Mucosa of descending colon (tissue), 3 donors: ENCODE measurements at regions not wholly inside any gene's neighbourhood (a gene's known extent, or its start where the extent isn't known, plus 50 kb on each side); places are given as distances from the start of the nearest gene placed in this dataset.

Experiments used
- ATAC-seq: fragments of 200-7000 bp; cut with Tn5 transposase; one replicate; pipeline ENCODE4 v1.9.1; 2020; ENCODE audit warnings: mild to moderate bottlenecking, moderate library complexity
- DNase-seq, 3 donors: peaks; one replicate each; pipeline ENCODE4 v3.0.0-alpha.2; 2020
- H3K36me3 ChIP-seq: fragments of 200-600 bp; one replicate; pipeline ENCODE4 v1.8.0; 2021; ENCODE audit warnings: low read depth, mild to moderate bottlenecking
- H3K4me1 ChIP-seq: fragments of 200-600 bp; one replicate; pipeline ENCODE4 v1.8.0; 2021; ENCODE audit warnings: low read depth, mild to moderate bottlenecking
- H3K4me3 ChIP-seq: fragments of 200-600 bp; one replicate; pipeline ENCODE4 v1.8.0; 2021; ENCODE audit warnings: mild to moderate bottlenecking
- H3K9me3 ChIP-seq: fragments of 200-600 bp; one replicate; pipeline ENCODE4 v1.8.0; 2021; ENCODE audit warnings: mild to moderate bottlenecking
- intact Hi-C, 2 donors: fragments of 100-400 bp; cut with DNase I in 1 of 2; cut with micrococcal nuclease in 1 of 2; formaldehyde crosslinking; loops; one replicate each; pipeline versions ENCODE4 v1.11.0 to v1.11.1; 2022; cut with DNase I, micrococcal nuclease
- TF ChIP-seq, protein P1 (sequence below): fragments of 200-600 bp; IDR thresholded peaks from one replicate; pipeline ENCODE4 v1.8.0; 2022; ENCODE audit warnings: antibody characterized with exemption, mild to moderate bottlenecking
- donor health status: DM: no; HTN: no; CAD: no; lungs with moderate emphysema.
- donor health status: DM: no; HTN: no; CAD: no.
- donor health status: DM: no; HTN: yes; CAD: no.

DNA sequence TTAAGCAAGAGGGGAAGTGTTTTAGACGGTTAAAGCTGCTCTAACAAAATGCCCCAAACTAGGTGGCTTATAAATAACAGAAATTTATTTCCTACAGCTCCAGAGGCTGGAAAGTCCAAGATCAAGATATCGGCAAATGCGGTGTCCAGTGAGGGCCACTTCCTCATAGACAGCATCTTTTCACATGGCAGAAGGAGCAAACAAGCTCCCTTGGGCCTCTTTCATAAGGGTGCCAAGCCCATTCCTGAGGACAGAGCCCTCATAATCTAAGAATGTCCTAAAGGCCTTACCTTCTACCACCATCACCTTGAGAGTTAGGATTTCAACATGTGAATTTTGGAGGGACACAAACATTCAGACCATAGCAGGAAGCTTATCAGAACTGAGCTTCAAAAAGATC, 57.3 kb upstream of the PPP1CB start:
- ATAC-seq: no peak
- DNase-seq: no peak

DNA sequence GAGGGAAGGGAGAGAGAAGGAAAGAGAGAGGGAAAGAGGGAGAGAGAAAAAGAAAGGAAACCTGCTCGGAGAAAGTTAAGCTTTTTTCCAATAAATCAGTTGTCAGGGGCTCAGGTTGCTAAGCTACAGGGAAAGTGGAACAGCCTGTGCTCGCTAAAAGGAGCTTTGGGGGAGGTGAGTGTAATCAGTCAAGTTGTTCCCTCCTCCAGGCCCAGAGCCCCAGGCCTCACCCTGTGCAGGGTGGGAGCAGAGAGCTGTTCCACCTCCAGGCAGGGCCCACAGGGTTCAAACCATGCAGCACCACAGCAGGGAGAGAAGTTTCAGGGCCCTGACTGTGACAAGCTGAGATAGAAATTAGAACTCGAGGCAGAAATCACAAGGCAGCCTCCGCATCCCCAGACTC, 56.4 kb upstream of the PPP1CB start:
- Histone ChIP-seq H3K4me1 (peaks cover 4% of the 10 kb centered on the region), H3K9me3 (no peaks in the 10 kb centered on the region), H3K36me3 (no peaks in the 10 kb centered on the region), H3K4me3 (no peak overlapping the region)
- TF ChIP-seq, protein P1, sequence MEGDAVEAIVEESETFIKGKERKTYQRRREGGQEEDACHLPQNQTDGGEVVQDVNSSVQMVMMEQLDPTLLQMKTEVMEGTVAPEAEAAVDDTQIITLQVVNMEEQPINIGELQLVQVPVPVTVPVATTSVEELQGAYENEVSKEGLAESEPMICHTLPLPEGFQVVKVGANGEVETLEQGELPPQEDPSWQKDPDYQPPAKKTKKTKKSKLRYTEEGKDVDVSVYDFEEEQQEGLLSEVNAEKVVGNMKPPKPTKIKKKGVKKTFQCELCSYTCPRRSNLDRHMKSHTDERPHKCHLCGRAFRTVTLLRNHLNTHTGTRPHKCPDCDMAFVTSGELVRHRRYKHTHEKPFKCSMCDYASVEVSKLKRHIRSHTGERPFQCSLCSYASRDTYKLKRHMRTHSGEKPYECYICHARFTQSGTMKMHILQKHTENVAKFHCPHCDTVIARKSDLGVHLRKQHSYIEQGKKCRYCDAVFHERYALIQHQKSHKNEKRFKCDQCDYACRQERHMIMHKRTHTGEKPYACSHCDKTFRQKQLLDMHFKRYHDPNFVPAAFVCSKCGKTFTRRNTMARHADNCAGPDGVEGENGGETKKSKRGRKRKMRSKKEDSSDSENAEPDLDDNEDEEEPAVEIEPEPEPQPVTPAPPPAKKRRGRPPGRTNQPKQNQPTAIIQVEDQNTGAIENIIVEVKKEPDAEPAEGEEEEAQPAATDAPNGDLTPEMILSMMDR: no peak
- ATAC-seq (no peak), DNase-seq (no peak)
- intact Hi-C loops: no loop called here

More for the DNA sequence above, 57.3 kb upstream of the PPP1CB start:
- H3K4me3 ChIP-seq: no peak overlapping the region
- TF ChIP-seq, protein P1: no peak
- H3K9me3 ChIP-seq: no peaks in the 10 kb centered on the region
- intact Hi-C loops: no loop called here
- H3K4me1 ChIP-seq: peaks cover 4% of the 10 kb centered on the region
- H3K36me3 ChIP-seq: no peaks in the 10 kb centered on the region

DNA sequence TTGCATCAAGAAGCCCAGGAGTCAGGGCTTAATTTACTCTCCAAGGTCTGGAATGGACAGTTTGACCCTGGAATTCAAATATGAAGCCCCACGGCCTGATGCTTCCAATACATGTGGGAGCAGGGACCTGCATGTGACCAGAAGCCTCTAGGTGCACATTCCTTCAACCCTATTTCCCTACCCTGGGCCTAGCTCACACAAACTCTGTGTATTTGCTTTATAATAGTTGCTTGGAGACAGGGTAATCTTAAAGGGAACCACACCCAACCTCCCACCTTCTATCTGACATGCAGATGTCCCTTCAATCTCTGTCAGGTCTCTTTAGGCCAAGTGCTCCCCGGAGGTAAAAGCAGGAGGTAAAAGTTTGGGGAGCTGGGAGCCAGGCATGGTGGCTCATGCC, 55.4 kb upstream of the PPP1CB start:
- intact Hi-C loops: no loop called here
- Histone ChIP-seq H3K4me1 (peaks cover 4% of the 10 kb centered on the region), H3K4me3 (no peak overlapping the region), H3K9me3 (no peaks in the 10 kb centered on the region), H3K36me3 (no peaks in the 10 kb centered on the region)
- DNase-seq (no peak), ATAC-seq (peak; percentile 74)
- TF ChIP-seq, protein P1: no peak

DNA sequence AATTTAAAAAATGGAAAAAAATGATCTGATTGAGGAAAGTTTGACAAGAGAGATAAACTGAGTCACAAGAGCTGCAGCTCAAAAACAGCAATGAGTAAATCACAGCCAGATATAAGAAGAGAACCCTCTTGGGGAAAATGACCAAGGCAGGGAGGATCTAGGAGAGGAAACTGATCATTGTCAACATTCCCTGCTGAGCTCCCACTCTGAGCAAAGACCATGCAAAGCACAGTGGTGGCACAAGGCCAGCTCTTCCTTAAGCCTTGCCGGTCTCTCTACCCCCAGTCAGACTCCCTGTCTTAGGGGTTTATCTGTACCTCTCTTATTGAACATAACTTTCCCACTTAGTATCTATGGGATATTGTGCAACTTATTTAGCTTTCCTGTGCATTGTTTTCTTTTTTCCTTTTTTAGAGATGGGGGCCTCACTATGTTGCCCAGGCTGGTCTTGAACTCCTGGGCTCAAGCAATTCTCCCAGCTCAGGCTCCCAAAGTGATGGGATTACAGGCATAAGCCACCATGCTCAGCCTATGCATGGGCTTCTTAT, 54.0 kb upstream of the PPP1CB start:
- Histone ChIP-seq H3K4me3 (no peak overlapping the region), H3K36me3 (no peaks in the 10 kb centered on the region), H3K4me1 (no peaks in the 10 kb centered on the region), H3K9me3 (no peaks in the 10 kb centered on the region)
- no peak for ATAC-seq
- TF ChIP-seq, protein P1: no peak
- intact Hi-C loops: no loop called here
- DNase-seq: no peak

DNA sequence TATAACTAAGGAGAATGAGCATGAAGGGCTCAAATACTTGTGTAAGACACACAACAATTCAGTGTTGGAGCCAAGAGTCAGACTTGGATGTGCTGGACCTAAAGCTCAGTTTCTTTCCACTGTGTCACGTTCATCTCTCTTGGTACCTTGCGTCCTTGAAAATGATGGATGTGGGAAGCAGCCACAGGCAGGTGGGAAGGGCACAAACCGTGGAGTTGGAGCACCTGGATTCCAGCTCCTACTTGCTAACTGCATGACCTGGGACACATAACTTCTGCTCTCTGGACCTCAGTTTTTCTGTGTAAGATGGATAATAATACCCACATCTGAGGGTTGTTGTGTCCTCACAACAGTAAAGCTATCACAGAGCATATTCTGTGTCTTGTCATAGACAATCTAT, 53.1 kb upstream of the PPP1CB start:
- no peaks in the 10 kb centered on the region for H3K36me3 ChIP-seq
- H3K4me1 ChIP-seq: no peaks in the 10 kb centered on the region
- ATAC-seq: no peak
- TF ChIP-seq, protein P1: no peak
- no peaks in the 10 kb centered on the region for H3K9me3 ChIP-seq
- intact Hi-C loops: no loop called here
- no peak overlapping the region for H3K4me3 ChIP-seq
- DNase-seq: no peak
